ENCODE measurements at regions not wholly inside any gene's neighbourhood (a gene's known extent, or its start where the extent isn't known, plus 50 kb on each side); places are given as distances from the start of the nearest gene placed in this dataset. TPM values are rescaled to one million over a fixed set of nuclear protein-coding genes. Genes with fewer than 3 reads are reported as not detected.

GRCh38 chr9:4359016-4359415 is 59.1 kb upstream of the GLIS3 start:
- no peak overlapping the region for H3K4me3 ChIP-seq (ENCODE audit: low read depth, low read length)
- no peak for DNase-seq (ENCODE audit: low read depth)
- no peak for TF ChIP-seq CTCF (IDR thresholded peaks at IDR 0.05; ENCODE audit: insufficient read depth, low read length)

GRCh38 chr9:4357929-4358328 is 58.1 kb upstream of the GLIS3 start:
- TF ChIP-seq CTCF (IDR thresholded peaks at IDR 0.05; ENCODE audit: insufficient read depth, low read length) = no peak
- no peak for DNase-seq (ENCODE audit: low read depth)
- H3K4me3 ChIP-seq (ENCODE audit: low read depth, low read length) = no peak overlapping the region

- peak; percentile 79 for DNase-seq (ENCODE audit: low read depth)
- H3K4me3 ChIP-seq (ENCODE audit: low read depth, low read length) = no peak overlapping the region
- TF ChIP-seq CTCF (IDR thresholded peaks at IDR 0.05; ENCODE audit: insufficient read depth, low read length) = no peak
These were observed 56.4 kb upstream of the GLIS3 start for GRCh38 chr9:4356306-4356705.

GRCh38 chr9:4353236-4353635 is 53.4 kb upstream of the GLIS3 start:
- no peak overlapping the region for H3K4me3 ChIP-seq (ENCODE audit: low read depth, low read length)
- no peak for DNase-seq (ENCODE audit: low read depth)
- TF ChIP-seq CTCF (IDR thresholded peaks at IDR 0.05; ENCODE audit: insufficient read depth, low read length) = no peak

- H3K4me3 ChIP-seq (ENCODE audit: low read depth, low read length) = no peak overlapping the region
- no peak for TF ChIP-seq CTCF (IDR thresholded peaks at IDR 0.05; ENCODE audit: insufficient read depth, low read length)
- DNase-seq (ENCODE audit: low read depth) = no peak
These were observed 50.0 kb upstream of the GLIS3 start for GRCh38 chr9:4349816-4350418.

Small RNAs in the stretch of these regions (small RNA-seq; reads per million reads assigned to genes)
- not detected for gene RNU6-694P
